Loucy (cell line): ENCODE measurements at regions not wholly inside any gene's neighbourhood (a gene's known extent, or its start where the extent isn't known, plus 50 kb on each side); places are given as distances from the start of the nearest gene placed in this dataset.

Source experiments
- H2AFZ ChIP-seq: fragments of 200-600 bp; sonication (generic); 2 replicates; pipeline ENCODE4 v1.6.0; 2016; ENCODE audit warnings: antibody characterized with exemption, mild to moderate bottlenecking, low read length, moderate library complexity
- H3F3A ChIP-seq: fragments of 200-600 bp; 2 replicates; pipeline ENCODE4 v1.6.0; 2016; ENCODE audit warnings: antibody characterized with exemption, low read depth, mild to moderate bottlenecking
- H3K27me3 ChIP-seq: fragments of 200-600 bp; sonication (generic); 2 replicates; pipeline ENCODE4 v1.6.1; 2014; ENCODE audit warnings: low read length, mild to moderate bottlenecking; ENCODE audit not compliant: insufficient read depth, poor library complexity, severe bottlenecking
- H3K36me3 ChIP-seq: fragments of 200-600 bp; sonication (generic); 2 replicates; pipeline ENCODE4 v1.6.1; 2016; ENCODE audit warnings: low read length; ENCODE audit not compliant: insufficient read depth
- H3K4me1 ChIP-seq: fragments of 200-600 bp; sonication (generic); 2 replicates; pipeline ENCODE4 v1.5.1; 2014; ENCODE audit warnings: low read length, mild to moderate bottlenecking; ENCODE audit not compliant: insufficient read depth, poor library complexity, severe bottlenecking
- H3K4me2 ChIP-seq: fragments of 200-600 bp; sonication (generic); 2 replicates; pipeline ENCODE4 v1.6.0; 2014; ENCODE audit warnings: antibody characterized with exemption, low read length, low read depth, mild to moderate bottlenecking; ENCODE audit not compliant: poor library complexity, severe bottlenecking
- H3K4me3 ChIP-seq: fragments of 200-600 bp; sonication (generic); 2 replicates; pipeline ENCODE4 v1.5.1; 2014; ENCODE audit warnings: low read length, mild to moderate bottlenecking, mixed read lengths; ENCODE audit not compliant: poor library complexity, severe bottlenecking
- H3K79me2 ChIP-seq: fragments of 200-600 bp; sonication (generic); 2 replicates; pipeline ENCODE4 v1.6.1; 2014; ENCODE audit warnings: low read length; ENCODE audit not compliant: insufficient read depth
- H3K9ac ChIP-seq: fragments of 200-600 bp; sonication (generic); 2 replicates; pipeline ENCODE4 v1.6.0; 2014; ENCODE audit warnings: mild to moderate bottlenecking, low read depth, low read length, moderate library complexity; ENCODE audit not compliant: poor library complexity, severe bottlenecking
- H3K9me2 ChIP-seq: fragments of 200-600 bp; sonication (generic); replicated peaks from 2 replicates; pipeline ENCODE4 v1.6.1; 2016; ENCODE audit warnings: low read depth, low read length, mixed read lengths
- H3K9me3 ChIP-seq: fragments of 200-600 bp; sonication (generic); 2 replicates; pipeline ENCODE4 v1.6.1; 2014; ENCODE audit warnings: mild to moderate bottlenecking, antibody characterized with exemption, low read length, low read depth; ENCODE audit not compliant: insufficient read depth
- H4K20me1 ChIP-seq: fragments of 200-600 bp; sonication (generic); 2 replicates; pipeline ENCODE4 v1.6.0; 2014; ENCODE audit warnings: antibody characterized with exemption, low read length, mild to moderate bottlenecking; ENCODE audit not compliant: insufficient read depth, poor library complexity, severe bottlenecking
- CTCF ChIP-seq: fragments of 200-600 bp; sonication (generic); conservative IDR thresholded peaks from 2 replicates; pipeline ENCODE4 v1.5.1; 2014; ENCODE audit warnings: mild to moderate bottlenecking, antibody characterized with exemption, low read length
- EZH2phosphoT487 ChIP-seq: fragments of 200-600 bp; IDR thresholded peaks from 2 replicates; pipeline ENCODE4 v1.6.1; 2018; ENCODE audit warnings: antibody characterized with exemption, mild to moderate bottlenecking, moderate library complexity, borderline replicate concordance

DNA sequence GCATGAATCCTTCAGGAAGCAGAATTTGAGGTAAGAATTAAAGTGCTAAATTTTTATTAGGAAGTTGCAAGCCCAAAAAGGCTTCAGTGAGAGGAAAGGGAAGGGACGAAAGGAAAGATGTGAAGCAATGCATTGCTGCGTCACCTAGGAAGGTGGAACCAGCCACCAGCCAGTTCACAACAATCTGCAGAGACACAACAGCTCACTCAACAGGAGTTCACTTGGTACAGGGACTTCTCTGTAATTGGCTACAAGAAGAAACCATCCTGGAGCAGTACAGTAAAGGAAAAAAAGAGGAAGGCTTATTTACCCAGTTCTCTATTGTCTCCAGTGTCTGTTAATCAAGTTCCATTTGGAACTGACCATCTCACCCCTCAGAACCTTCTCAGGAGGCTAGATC lies 157.6 kb downstream of the HNRNPD start:
- H3K9ac ChIP-seq = no peak overlapping the region
- H3K4me1 ChIP-seq = peaks cover 9% of the 10 kb centered on the region
- H3F3A ChIP-seq = no peaks in the 10 kb centered on the region
- H3K36me3 ChIP-seq = no peaks in the 10 kb centered on the region
- H3K27me3 ChIP-seq = no peaks in the 10 kb centered on the region
- TF ChIP-seq CTCF (no peak), EZH2phosphoT487 (no peak)
- no peak overlapping the region for H2AFZ ChIP-seq
- no peaks in the 10 kb centered on the region for H3K9me2 ChIP-seq
- H3K79me2 ChIP-seq = no peaks in the 10 kb centered on the region
- H3K4me3 ChIP-seq = no peak overlapping the region
- no peaks in the 10 kb centered on the region for H3K9me3 ChIP-seq
- H4K20me1 ChIP-seq = no peaks in the 10 kb centered on the region
- H3K4me2 ChIP-seq = no peak overlapping the region

- Histone ChIP-seq H3K9me3 (no peaks in the 10 kb centered on the region), H3F3A (no peaks in the 10 kb centered on the region)
Observed at GRCh38 chr4:82215800-82216199, 158.0 kb downstream of the HNRNPD start.

GRCh38 chr4:82215039-82215438 lies 158.8 kb downstream of the HNRNPD start:
- Histone ChIP-seq H4K20me1 (no peaks in the 10 kb centered on the region), H3F3A (no peaks in the 10 kb centered on the region), H3K27me3 (no peaks in the 10 kb centered on the region), H3K36me3 (no peaks in the 10 kb centered on the region), H3K4me1 (peaks cover 9% of the 10 kb centered on the region), H3K79me2 (no peaks in the 10 kb centered on the region), H3K4me3 (no peak overlapping the region), H3K9ac (no peak overlapping the region), H3K9me3 (no peaks in the 10 kb centered on the region), H2AFZ (no peak overlapping the region), H3K4me2 (no peak overlapping the region), H3K9me2 (no peaks in the 10 kb centered on the region)
- no peak for TF ChIP-seq CTCF
- TF ChIP-seq EZH2phosphoT487 = no peak

More at GRCh38 chr4:82215800-82216199, 158.0 kb downstream of the HNRNPD start:
- Histone ChIP-seq H2AFZ (no peak overlapping the region), H4K20me1 (no peaks in the 10 kb centered on the region), H3K9ac (no peak overlapping the region), H3K27me3 (no peaks in the 10 kb centered on the region), H3K4me2 (no peak overlapping the region), H3K79me2 (no peaks in the 10 kb centered on the region), H3K4me1 (peaks cover 9% of the 10 kb centered on the region), H3K4me3 (no peak overlapping the region), H3K36me3 (no peaks in the 10 kb centered on the region), H3K9me2 (no peaks in the 10 kb centered on the region)
- TF ChIP-seq EZH2phosphoT487 (no peak), CTCF (no peak)
